Hematopoietic multipotent progenitor cell treated with erythropoietin and hydrocortisone succinate and interleukin-3 and kit ligand, for 4 days (in vitro differentiated cells): ENCODE measurements at regions not wholly inside any gene's neighbourhood (a gene's known extent, or its start where the extent isn't known, plus 50 kb on each side); places are given as distances from the start of the nearest gene placed in this dataset.
"Not testable (repeated sequence)": the region's sequence is repeated elsewhere in the genome, so short reads cannot be mapped to it uniquely, and the experiment has no call there.

Source experiments
- DNase-seq: peaks from one replicate; pipeline ENCODE4 v3.0.0-alpha.2; 2015

- DNase-seq: no peak
Observed at GRCh38 chr6:113755449-113756289, 101.5 kb upstream of the MARCKS start.

DNA sequence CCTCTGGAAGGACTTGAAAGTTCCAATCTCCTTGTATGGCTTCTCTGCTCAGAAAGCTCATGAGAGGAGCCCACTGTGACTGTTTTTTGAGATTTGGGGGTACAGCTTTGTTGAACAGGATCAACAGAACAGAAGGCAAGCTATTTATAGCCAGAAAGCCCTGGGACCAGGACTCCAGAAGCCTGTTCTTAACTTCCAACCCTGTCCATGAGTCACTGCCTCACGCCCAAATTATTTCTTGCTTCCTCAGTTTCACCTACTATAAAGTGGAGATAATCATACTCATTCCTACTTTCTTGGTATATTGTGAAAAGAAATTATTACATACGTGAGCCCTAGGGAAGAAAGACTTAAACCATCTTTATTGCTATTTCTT lies 100.9 kb upstream of the MARCKS start:
- no peak for DNase-seq

GRCh38 chr6:113758214-113758613 lies 98.9 kb upstream of the MARCKS start:
- no peak for DNase-seq

- peak; percentile 7 for DNase-seq
Observed at GRCh38 chr6:113758826-113759574, 98.1 kb upstream of the MARCKS start.

- peak; percentile 7 for DNase-seq
Observed at GRCh38 chr6:113762641-113763040, 94.5 kb upstream of the MARCKS start.

- no peak for DNase-seq
Observed at GRCh38 chr6:113763311-113763766, 93.8 kb upstream of the MARCKS start.

DNA sequence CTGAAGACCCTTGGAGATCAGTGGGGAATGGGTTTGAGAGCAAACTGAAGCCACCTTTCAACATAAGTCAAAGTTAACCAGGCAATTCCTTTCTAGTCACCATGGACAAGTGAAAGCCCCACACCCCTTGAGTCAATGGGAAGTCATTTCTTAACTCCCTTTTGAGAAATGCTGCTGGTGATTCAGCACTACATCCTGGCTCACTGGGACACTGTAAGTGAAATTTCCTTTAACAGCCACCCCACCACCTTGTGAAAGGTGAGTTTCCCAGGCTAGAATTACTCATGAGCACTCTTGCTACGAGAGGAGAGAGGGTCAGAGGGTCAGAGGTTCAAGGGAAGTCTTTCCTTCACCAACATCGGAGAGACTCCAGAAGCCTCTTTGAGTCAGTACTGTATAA lies 93.3 kb upstream of the MARCKS start:
- DNase-seq: peak; percentile 20

DNA sequence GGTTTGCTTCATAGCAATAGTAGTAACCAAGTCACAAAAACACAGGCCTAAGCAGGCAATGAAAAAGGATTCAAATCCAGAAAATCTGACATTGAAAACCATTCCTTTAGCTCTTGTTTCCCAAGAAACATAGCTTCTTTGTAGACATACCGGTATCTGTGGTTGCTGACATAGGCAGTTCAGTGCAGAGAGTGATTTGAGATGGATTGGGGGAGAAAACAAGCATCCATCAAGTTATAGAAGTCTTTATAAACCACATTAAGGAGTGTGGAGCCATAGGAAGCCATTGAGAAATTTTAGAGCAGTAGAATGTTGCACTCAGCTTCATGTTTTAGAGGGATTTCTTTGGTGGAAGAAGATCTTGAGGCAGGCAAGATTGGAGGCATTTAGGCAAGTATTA lies 91.2 kb upstream of the MARCKS start:
- DNase-seq: no peak

DNA sequence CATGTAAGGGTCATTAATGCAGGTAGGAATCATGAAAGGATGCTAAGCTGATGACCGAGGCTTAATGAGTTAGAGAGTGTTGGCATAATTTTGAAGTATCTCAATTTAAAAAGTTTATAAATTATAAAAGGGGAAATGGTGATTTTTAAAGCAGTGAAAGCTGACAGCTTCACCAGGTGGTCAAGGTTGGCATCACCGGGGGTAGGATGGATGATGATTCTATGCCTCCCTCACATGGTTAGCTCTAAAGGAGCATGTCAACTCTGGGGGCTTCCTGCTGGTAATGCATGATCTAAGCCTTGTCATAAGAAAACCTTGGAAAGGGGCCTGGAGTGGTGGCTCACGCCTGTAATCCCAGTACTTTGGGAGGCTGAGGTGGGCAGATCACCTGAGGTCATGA lies 89.2 kb upstream of the MARCKS start:
- DNase-seq: no peak

GRCh38 chr6:113772961-113773360 lies 84.2 kb upstream of the MARCKS start:
- no peak for DNase-seq

- peak; percentile 31 for DNase-seq
Observed at GRCh38 chr6:113774127-113774825, 82.9 kb upstream of the MARCKS start.

DNA sequence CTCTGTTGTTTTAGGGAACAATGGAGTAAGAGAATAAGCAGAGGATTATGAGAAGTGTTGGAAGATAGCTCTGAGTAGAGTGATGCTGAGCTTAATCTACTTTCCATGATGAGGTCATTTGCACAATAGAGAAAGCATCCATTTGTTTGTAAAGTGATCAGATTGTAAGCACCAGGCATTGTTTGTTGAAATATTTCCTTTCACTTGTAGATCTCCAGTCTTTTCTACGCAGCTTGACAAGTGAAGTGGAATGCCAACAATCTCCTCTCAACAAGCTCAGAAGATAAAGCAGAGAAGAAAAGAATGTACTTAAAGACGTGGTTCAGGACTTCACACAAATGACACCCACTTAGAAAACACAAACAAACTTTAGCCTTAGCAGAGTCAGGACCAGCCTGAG lies 80.1 kb upstream of the MARCKS start:
- no peak for DNase-seq

DNA sequence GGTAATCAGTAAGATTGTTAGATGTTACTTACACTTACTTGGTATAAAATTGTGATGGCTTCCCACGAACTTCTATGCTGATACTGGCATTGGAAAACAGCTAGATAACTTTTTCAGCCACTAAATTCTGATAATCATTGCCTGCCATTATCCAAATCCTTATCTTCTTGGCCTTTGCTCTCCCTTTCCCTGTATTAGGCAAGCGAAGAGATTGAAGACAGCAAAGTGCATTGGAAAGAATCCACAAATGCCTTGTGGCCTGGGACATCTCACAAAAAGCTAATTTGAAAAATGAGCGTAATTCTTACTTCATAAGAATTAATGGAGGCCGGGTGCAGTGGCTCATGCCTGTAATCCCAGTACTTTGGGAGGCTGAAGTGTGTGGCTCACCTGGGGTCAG lies 79.5 kb upstream of the MARCKS start:
- no peak for DNase-seq

- no peak for DNase-seq
Observed at GRCh38 chr6:113779656-113780055, 77.5 kb upstream of the MARCKS start.

DNA sequence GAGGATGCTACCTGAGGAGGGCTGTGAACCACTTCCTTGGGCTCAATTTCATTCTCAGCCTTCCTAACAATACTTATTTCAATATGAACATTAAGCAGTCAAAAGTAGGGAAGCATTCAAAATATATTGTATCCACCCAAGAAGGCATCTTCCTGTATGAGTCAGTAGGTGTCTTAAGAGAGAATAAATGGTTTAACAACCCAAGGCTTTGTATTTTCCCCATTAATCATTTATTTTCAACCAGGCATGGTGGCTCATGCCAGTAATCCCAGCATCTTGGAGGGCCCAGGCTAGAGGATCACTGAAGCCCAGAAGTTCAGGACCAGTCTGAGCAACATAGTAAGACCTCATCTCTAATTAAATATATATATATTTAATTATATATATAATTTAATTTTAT lies 74.5 kb upstream of the MARCKS start:
- DNase-seq: no peak

DNA sequence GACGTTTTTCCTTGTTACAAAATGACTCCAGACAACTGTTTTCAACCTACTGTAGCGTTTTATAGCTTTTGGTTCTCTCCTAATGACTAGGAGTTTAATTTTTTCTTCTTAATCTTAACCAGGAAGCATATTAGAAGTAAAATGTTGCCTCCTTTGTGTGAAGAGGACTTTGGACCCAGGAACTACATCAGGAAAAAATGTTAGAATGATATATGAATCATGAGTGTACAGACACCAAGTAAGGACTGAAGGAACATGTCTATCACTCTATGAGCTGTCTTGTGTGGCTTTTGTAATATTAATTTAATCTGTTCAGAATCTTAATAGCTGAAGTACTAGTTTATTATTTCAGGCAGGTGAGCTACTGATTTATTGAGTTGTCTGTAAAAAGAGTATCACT lies 71.0 kb upstream of the MARCKS start:
- no peak for DNase-seq

DNA sequence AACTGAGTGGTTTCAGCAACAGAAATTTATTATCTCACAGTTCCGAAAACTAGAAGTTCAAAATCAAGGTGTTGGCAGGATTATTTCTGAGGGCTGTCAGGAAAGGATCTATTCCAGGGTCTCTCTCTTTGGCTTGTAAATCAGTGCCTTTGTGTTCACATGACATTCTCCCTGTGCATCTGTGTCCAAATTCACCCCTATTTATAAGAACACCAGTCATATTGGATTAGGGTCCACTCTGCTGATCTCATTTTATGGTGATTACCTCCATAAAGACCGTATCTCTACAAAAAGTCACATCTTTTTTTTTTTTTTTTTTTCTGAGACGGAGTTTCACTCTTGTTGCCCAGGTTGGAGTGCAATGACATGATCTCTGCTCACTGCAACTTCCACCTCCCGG lies 68.6 kb upstream of the MARCKS start:
- no peak for DNase-seq

GRCh38 chr6:113791225-113791624 lies 65.9 kb upstream of the MARCKS start:
- DNase-seq: not testable (repeated sequence)

GRCh38 chr6:113795371-113795770 lies 61.8 kb upstream of the MARCKS start:
- peak; percentile 16 for DNase-seq

DNA sequence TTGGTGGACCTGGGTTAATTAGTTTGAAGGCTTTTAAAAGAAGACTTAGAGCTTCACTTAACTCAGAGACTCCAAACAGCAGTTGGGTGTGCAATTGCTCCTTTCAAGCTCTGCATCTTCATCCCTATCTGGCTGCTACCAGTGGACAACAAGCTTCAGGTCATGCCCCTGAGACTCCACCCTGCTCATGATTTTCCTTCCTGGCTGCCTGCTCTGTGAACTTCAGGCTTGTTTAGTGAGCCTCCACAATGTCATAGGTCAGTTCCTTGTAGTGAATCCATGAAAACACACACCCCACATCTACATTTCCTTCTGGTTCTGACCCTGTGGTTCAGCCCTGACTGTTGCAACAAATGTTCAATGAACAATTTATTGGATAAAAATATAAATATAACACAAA lies 61.1 kb upstream of the MARCKS start:
- no peak for DNase-seq

GRCh38 chr6:113802779-113803178 lies 54.4 kb upstream of the MARCKS start:
- no peak for DNase-seq

DNA sequence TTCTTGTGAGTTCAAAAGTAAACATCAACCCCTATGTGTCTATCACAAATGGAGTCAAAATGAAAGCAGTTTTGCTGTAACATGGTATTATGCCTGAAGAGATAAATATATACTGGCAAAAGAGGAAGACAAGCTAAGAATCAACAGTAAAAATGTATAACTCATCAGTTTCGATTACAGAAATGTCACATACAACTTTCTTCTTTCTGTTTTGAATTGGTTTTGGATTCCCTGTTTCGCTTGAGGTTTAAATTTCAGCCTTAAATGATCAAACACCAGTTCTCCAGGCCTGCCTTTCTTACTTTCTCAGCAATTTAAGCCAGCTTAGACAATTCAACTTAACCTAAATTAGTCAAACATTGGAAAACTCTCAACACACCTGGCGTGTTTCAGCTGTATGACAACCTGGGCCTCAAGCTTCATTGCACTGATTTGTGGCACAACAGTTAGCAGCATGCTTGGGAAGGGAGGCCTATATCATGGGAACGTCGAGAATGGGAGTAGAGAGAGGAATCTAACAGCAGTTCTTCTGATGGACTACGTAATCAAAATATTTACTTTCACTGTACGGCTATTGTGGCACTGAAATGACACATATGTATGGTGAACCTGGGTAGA lies 51.9 kb upstream of the MARCKS start:
- DNase-seq: no peak

DNA sequence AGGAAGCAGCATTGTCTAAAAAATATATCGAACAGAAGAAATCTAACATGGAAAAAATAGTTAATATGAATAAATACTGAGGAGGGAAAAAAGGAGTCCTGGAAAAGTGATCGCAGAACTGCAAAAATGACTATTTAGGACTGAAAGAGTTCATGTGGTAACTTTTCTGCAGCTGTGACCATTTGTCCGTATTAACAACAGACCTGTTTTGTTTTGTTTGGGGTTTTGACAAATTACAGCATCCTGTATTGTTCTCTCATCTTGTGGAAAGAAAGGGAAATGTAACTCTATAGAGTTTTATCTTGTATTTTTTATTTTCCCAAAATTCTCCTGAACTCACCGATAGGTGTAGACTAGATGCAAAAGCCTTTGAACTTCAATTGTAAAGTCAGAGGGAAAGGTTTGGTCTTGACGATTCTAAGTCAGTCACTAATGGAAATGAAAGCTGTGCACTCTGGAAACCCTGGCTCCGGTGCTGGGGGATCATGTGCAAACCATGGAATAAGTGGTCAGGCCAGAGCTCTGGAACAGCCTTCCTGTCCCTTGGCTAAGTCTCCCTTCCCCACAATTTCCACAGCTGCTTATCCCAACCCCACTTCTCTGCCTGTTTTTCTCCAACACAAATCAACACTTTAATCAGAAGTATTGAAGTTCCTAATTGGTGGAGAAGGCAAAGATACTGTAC lies 51.2 kb upstream of the MARCKS start:
- DNase-seq: no peak
